GM12878 (cell line): ENCODE measurements at regions not wholly inside any gene's neighbourhood (a gene's known extent, or its start where the extent isn't known, plus 50 kb on each side); places are given as distances from the start of the nearest gene placed in this dataset.

Source experiments
- ATAC-seq: fragments of 200-7000 bp; cut with Tn5 transposase; 3 replicates; pipeline ENCODE4 v1.9.1; 2020; ENCODE audit warnings: mild to moderate bottlenecking, moderate library complexity
- BruUV-seq: library from RNA; stranded (reverse); fragments of 400-500 nt; replicated peaks from 2 replicates; lab custom pipeline; 2021; lab: Mats Ljungman, UMichigan
- CTCF ChIA-PET: fragments of 300-600 bp; sonication (Branson Sonifier 250); formaldehyde crosslinking; extraction: SDS; loops from one replicate; lab custom pipeline; 2021; ENCODE audit warnings: inconsistent platforms; lab: Yijun Ruan, JAX
- POLR2A ChIA-PET: fragments of 350-600 bp; formaldehyde crosslinking; extraction: SDS; loops from one replicate; lab custom pipeline; 2021; ENCODE audit warnings: inconsistent platforms; lab: Charles Lee
- RAD21 ChIA-PET: fragments of 300-600 bp; sonication (Branson Sonifier 250); formaldehyde crosslinking; loops from one replicate; lab custom pipeline; 2023; ENCODE audit warnings: antibody characterized with exemption; ENCODE audit not compliant: unreplicated experiment; lab: Charles Lee
- SMC1A ChIA-PET: fragments of 300-600 bp; sonication (Branson Sonifier 250); formaldehyde crosslinking; loops from one replicate; lab custom pipeline; 2023; ENCODE audit not compliant: unreplicated experiment, uncharacterized antibody; lab: Charles Lee
- DNase-seq: peaks from one replicate; pipeline ENCODE4 v3.0.0-alpha.2; 2011; ENCODE audit warnings: low read depth, low spot score
- FAIRE-seq: peaks from 3 replicates; lab custom pipeline; 2011; peaks lifted over from hg19 to GRCh38; lab: Jason Lieb, UNC
- H2AFZ ChIP-seq: 2 replicates; pipeline ENCODE4 v1.6.0; 2011; ENCODE audit warnings: low read depth, low read length, control low read depth; ENCODE audit not compliant: control insufficient read depth
- H3K27ac ChIP-seq: 2 replicates; pipeline ENCODE4 v1.5.1; 2011; ENCODE audit warnings: control low read depth; ENCODE audit not compliant: control insufficient read depth, insufficient read depth
- H3K27me3 ChIP-seq, 2 experiments: replicated peaks in 1 of 2; 2 replicates each; pipeline versions ENCODE4 v1.6.0 to v1.6.1; 2011; ENCODE audit warnings: low read length in 1 of 2; ENCODE audit not compliant: control insufficient read depth in 2 of 2, insufficient read depth in 2 of 2
- H3K36me3 ChIP-seq, 2 experiments: 2 replicates each; pipeline ENCODE4 v1.5.1; 2011; ENCODE audit warnings: low read length in 1 of 2; ENCODE audit not compliant: control insufficient read depth in 2 of 2, insufficient read depth in 2 of 2
- H3K4me1 ChIP-seq: 2 replicates; pipeline ENCODE4 v1.6.1; 2011; ENCODE audit warnings: mild to moderate bottlenecking, low read length, moderate library complexity, mixed read lengths; ENCODE audit not compliant: control insufficient read depth, insufficient read depth
- H3K4me2 ChIP-seq: 2 replicates; pipeline ENCODE4 v1.6.0; 2011; ENCODE audit warnings: control low read depth; ENCODE audit not compliant: control insufficient read depth, insufficient read depth
- H3K4me3 ChIP-seq: fragments of 200-600 bp; sonication (generic); 2 replicates; pipeline ENCODE4 v1.5.1; 2016
- H3K79me2 ChIP-seq: 2 replicates; pipeline ENCODE4 v1.6.0; 2011; ENCODE audit warnings: low read length; ENCODE audit not compliant: control insufficient read depth, insufficient read depth
- H3K9ac ChIP-seq: 2 replicates; pipeline ENCODE4 v1.8.0; 2011; ENCODE audit warnings: low read length, control low read depth, mixed read lengths; ENCODE audit not compliant: control insufficient read depth, insufficient read depth
- H3K9me3 ChIP-seq: replicated peaks from 3 replicates; pipeline ENCODE4 v1.5.1; 2011; ENCODE audit warnings: mild to moderate bottlenecking, low read length; ENCODE audit not compliant: control insufficient read depth, insufficient read depth
- H4K20me1 ChIP-seq: 2 replicates; pipeline ENCODE4 v1.6.0; 2011; ENCODE audit not compliant: control insufficient read depth, insufficient read depth
- CHD4 ChIP-seq: fragments of 200-600 bp; sonication (generic); IDR thresholded peaks from 2 replicates; pipeline ENCODE4 v1.6.1; 2016; ENCODE audit warnings: mild to moderate bottlenecking
- ETV6 ChIP-seq, 2 experiments: fragments of 450-650 bp in 1 of 2; IDR thresholded peaks in 1 of 2; conservative IDR thresholded peaks in 1 of 2; 2 replicates each; pipeline ENCODE4 v1.6.1; 2014; ENCODE audit warnings: antibody characterized with exemption in 1 of 2, borderline replicate concordance in 1 of 2, low read depth in 1 of 2, mild to moderate bottlenecking in 1 of 2, moderate library complexity in 1 of 2
- EZH2 ChIP-seq: IDR thresholded peaks from 2 replicates; pipeline ENCODE4 v1.6.1; 2012; ENCODE audit warnings: low read depth, mild to moderate bottlenecking, control low read depth, inconsistent platforms, low read length, borderline replicate concordance; ENCODE audit not compliant: control insufficient read depth
- HCFC1 ChIP-seq: fragments of 150-350 bp; IDR thresholded peaks from 2 replicates; pipeline ENCODE4 v1.6.1; 2014; ENCODE audit warnings: low read length
- HDAC2 ChIP-seq: fragments of 200-600 bp; sonication (generic); IDR thresholded peaks from 2 replicates; pipeline ENCODE4 v1.6.1; 2017
- IKZF2 ChIP-seq, 2 experiments: fragments of 450-650 bp; IDR thresholded peaks; 2 replicates each; pipeline ENCODE4 v1.6.1; 2017; ENCODE audit warnings: mild to moderate bottlenecking in 2 of 2, moderate library complexity in 2 of 2
- LARP7 ChIP-seq: fragments of 450-650 bp; IDR thresholded peaks from 2 replicates; pipeline ENCODE4 v1.6.1; 2017; ENCODE audit warnings: mild to moderate bottlenecking
- NRF1 ChIP-seq: conservative IDR thresholded peaks from 2 replicates; pipeline ENCODE4 v1.6.1; 2011; ENCODE audit warnings: mild to moderate bottlenecking, low read depth, low read length, improper control_type of control experiment
- POLR2AphosphoS5 ChIP-seq: IDR thresholded peaks from 2 replicates; pipeline ENCODE4 v1.6.1; 2011; ENCODE audit warnings: mild to moderate bottlenecking, low read length, inconsistent platforms
- RBBP5 ChIP-seq: fragments of 200-600 bp; sonication (generic); conservative IDR thresholded peaks from 2 replicates; pipeline ENCODE4 v1.6.1; 2016
- SREBF1 ChIP-seq: IDR thresholded peaks from 2 replicates; pipeline ENCODE4 v1.6.1; 2012; ENCODE audit warnings: mild to moderate bottlenecking, low read length
- TCF12 ChIP-seq: IDR thresholded peaks from 2 replicates; pipeline ENCODE4 v1.6.1; 2011; ENCODE audit warnings: low read depth, mild to moderate bottlenecking, low read length
- ZNF217 ChIP-seq: fragments of 450-650 bp; IDR thresholded peaks from 2 replicates; pipeline ENCODE4 v1.6.1; 2017; ENCODE audit warnings: antibody characterized with exemption, mild to moderate bottlenecking
- ZNF622 ChIP-seq: fragments of 450-650 bp; IDR thresholded peaks from 2 replicates; pipeline ENCODE4 v1.6.1; 2017; ENCODE audit warnings: mild to moderate bottlenecking, inconsistent platforms
- WGBS: methylation state at CpG from one replicate; pipeline ENCODE4 v1.1.6; 2016; ENCODE audit warnings: low lambda C conversion rate; ENCODE audit not compliant: insufficient replicate concordance, insufficient coverage; ENCODE audit errors: missing lambda C conversion rate; 5-methylcytosine and 5-hydroxymethylcytosine counted together
- in situ Hi-C: fragments of 300-500 bp; cut with MboI; formaldehyde crosslinking; loops from 9 replicates; pipeline ENCODE4 v1.14.3; 2018; ENCODE audit warnings: mixed read lengths
- intact Hi-C: fragments of 100-400 bp; cut with micrococcal nuclease; formaldehyde crosslinking; loops from one replicate; pipeline ENCODE4 v1.14.2; 2022; ENCODE audit not compliant: unreplicated experiment
- TF ChIP-seq, protein P1 (sequence below): fragments of 450-650 bp; IDR thresholded peaks from 2 replicates; pipeline ENCODE4 v1.6.1; 2017; ENCODE audit warnings: mild to moderate bottlenecking, moderate library complexity
- TF ChIP-seq, protein P2 (sequence below): IDR thresholded peaks from 2 replicates; pipeline ENCODE4 v1.6.1; 2011; ENCODE audit warnings: low read depth, mild to moderate bottlenecking, low read length, moderate library complexity, borderline replicate concordance; ENCODE audit errors: extremely low read depth
- TF ChIP-seq, protein P3 (sequence below): IDR thresholded peaks from 2 replicates; pipeline ENCODE4 v1.6.1; 2012; ENCODE audit warnings: low read length, inconsistent platforms
- TF ChIP-seq, protein P4 (sequence below): fragments of 150-350 bp; IDR thresholded peaks from 2 replicates; pipeline ENCODE4 v1.6.1; 2014; ENCODE audit warnings: mild to moderate bottlenecking, low read depth, low read length

DNA sequence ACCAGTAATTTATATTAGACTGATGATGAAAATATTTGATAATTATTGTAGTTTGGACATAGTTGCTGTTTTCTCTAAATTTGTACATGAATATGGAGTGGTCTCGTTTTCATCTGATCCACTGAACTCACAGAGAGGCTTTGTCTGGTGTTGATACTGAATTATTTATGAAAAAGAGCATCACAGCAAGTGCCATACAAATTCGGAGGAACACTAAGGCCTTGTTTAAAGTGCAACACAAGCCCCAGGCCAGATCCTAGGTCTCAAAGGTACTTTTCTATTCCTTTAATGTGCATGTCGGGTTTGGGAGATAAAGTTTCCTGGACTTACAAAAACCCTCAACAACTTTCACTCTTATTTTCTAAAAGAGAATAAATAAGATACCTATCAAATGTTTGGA, 796.8 kb upstream of the EPHA6 start:
- BruUV-seq = no TSS peak
- H3K79me2 ChIP-seq = no peaks in the 10 kb centered on the region
- POLR2A ChIA-PET = no interaction called here
- H4K20me1 ChIP-seq = no peaks in the 10 kb centered on the region
- no peak overlapping the region for H2AFZ ChIP-seq
- CTCF ChIA-PET = no interaction called here
- H3K36me3 ChIP-seq = no peaks in the 10 kb centered on the region
- FAIRE-seq (no peak), DNase-seq (no peak), ATAC-seq (no peak)
- no peaks in the 10 kb centered on the region for H3K27me3 ChIP-seq
- no peaks in the 10 kb centered on the region for H3K9me3 ChIP-seq
- RAD21 ChIA-PET = no interaction called here
- no peak overlapping the region for H3K4me2 ChIP-seq
- no peak overlapping the region for H3K4me3 ChIP-seq
- TF ChIP-seq TCF12 (no peak), NRF1 (no peak), HCFC1 (no peak), ETV6 (conservative IDR thresholded peaks at IDR 0.05 in 1 of 2, IDR thresholded peaks at IDR 0.05 in 1 of 2; ENCODE audit: borderline replicate concordance in 1 of 2, low read depth in 1 of 2) (no peak), RBBP5 (no peak), POLR2AphosphoS5 (no peak), LARP7 (no peak), ZNF217 (no peak), CHD4 (no peak), EZH2 (no peak), ZNF622 (no peak), IKZF2 (IDR thresholded peaks at IDR 0.05) (no peak), HDAC2 (no peak), SREBF1 (no peak)
- TF ChIP-seq, protein P1, sequence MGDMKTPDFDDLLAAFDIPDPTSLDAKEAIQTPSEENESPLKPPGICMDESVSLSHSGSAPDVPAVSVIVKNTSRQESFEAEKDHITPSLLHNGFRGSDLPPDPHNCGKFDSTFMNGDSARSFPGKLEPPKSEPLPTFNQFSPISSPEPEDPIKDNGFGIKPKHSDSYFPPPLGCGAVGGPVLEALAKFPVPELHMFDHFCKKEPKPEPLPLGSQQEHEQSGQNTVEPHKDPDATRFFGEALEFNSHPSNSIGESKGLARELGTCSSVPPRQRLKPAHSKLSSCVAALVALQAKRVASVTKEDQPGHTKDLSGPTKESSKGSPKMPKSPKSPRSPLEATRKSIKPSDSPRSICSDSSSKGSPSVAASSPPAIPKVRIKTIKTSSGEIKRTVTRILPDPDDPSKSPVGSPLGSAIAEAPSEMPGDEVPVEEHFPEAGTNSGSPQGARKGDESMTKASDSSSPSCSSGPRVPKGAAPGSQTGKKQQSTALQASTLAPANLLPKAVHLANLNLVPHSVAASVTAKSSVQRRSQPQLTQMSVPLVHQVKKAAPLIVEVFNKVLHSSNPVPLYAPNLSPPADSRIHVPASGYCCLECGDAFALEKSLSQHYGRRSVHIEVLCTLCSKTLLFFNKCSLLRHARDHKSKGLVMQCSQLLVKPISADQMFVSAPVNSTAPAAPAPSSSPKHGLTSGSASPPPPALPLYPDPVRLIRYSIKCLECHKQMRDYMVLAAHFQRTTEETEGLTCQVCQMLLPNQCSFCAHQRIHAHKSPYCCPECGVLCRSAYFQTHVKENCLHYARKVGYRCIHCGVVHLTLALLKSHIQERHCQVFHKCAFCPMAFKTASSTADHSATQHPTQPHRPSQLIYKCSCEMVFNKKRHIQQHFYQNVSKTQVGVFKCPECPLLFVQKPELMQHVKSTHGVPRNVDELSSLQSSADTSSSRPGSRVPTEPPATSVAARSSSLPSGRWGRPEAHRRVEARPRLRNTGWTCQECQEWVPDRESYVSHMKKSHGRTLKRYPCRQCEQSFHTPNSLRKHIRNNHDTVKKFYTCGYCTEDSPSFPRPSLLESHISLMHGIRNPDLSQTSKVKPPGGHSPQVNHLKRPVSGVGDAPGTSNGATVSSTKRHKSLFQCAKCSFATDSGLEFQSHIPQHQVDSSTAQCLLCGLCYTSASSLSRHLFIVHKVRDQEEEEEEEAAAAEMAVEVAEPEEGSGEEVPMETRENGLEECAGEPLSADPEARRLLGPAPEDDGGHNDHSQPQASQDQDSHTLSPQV = no peak
- TF ChIP-seq, protein P2, sequence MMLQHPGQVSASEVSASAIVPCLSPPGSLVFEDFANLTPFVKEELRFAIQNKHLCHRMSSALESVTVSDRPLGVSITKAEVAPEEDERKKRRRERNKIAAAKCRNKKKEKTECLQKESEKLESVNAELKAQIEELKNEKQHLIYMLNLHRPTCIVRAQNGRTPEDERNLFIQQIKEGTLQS = no peak
- TF ChIP-seq, protein P3, sequence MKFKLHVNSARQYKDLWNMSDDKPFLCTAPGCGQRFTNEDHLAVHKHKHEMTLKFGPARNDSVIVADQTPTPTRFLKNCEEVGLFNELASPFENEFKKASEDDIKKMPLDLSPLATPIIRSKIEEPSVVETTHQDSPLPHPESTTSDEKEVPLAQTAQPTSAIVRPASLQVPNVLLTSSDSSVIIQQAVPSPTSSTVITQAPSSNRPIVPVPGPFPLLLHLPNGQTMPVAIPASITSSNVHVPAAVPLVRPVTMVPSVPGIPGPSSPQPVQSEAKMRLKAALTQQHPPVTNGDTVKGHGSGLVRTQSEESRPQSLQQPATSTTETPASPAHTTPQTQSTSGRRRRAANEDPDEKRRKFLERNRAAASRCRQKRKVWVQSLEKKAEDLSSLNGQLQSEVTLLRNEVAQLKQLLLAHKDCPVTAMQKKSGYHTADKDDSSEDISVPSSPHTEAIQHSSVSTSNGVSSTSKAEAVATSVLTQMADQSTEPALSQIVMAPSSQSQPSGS = no peak
- TF ChIP-seq, protein P4, sequence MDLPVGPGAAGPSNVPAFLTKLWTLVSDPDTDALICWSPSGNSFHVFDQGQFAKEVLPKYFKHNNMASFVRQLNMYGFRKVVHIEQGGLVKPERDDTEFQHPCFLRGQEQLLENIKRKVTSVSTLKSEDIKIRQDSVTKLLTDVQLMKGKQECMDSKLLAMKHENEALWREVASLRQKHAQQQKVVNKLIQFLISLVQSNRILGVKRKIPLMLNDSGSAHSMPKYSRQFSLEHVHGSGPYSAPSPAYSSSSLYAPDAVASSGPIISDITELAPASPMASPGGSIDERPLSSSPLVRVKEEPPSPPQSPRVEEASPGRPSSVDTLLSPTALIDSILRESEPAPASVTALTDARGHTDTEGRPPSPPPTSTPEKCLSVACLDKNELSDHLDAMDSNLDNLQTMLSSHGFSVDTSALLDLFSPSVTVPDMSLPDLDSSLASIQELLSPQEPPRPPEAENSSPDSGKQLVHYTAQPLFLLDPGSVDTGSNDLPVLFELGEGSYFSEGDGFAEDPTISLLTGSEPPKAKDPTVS = no peak
- H3K9ac ChIP-seq = no peak overlapping the region
- intact Hi-C loops = no loop called here
- no peak overlapping the region for H3K27ac ChIP-seq
- WGBS = 0% methylated on average over 3 of the region's 3 CpGs
- in situ Hi-C loops = no loop called here
- H3K4me1 ChIP-seq = no peaks in the 10 kb centered on the region
- SMC1A ChIA-PET = no interaction called here
